ENCODE measurements at regions not wholly inside any gene's neighbourhood (a gene's known extent, or its start where the extent isn't known, plus 50 kb on each side); places are given as distances from the start of the nearest gene placed in this dataset.
"Not testable (repeated sequence)": the region's sequence is repeated elsewhere in the genome, so short reads cannot be mapped to it uniquely, and the experiment has no call there.

DNA sequence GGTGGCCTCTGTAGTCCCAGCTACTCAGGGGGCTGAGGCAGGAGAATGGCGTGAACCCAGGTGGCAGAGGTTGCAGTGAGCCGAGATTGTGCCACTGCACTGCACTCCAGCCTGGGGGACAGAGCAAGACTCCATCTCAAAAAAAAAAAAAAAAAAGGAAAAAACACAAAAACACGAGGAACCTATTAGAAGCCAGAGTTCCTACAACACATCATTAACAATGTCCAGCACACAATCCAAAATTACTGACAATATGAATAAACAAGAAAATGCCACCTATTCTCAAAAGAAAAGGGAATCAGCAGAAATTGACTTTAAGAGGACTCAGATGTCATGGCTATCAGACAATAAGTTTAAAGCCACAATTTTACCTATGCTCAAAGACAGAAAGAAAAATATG, 57.3 kb upstream of the HS3ST3A1 start:
- H3K27me3 ChIP-seq; H3K4me3 ChIP-seq; H3K27ac ChIP-seq; H3K4me1 ChIP-seq; H3K9me3 ChIP-seq (replicated peaks); DNase-seq; H3K36me3 ChIP-seq: not testable (repeated sequence)

DNA sequence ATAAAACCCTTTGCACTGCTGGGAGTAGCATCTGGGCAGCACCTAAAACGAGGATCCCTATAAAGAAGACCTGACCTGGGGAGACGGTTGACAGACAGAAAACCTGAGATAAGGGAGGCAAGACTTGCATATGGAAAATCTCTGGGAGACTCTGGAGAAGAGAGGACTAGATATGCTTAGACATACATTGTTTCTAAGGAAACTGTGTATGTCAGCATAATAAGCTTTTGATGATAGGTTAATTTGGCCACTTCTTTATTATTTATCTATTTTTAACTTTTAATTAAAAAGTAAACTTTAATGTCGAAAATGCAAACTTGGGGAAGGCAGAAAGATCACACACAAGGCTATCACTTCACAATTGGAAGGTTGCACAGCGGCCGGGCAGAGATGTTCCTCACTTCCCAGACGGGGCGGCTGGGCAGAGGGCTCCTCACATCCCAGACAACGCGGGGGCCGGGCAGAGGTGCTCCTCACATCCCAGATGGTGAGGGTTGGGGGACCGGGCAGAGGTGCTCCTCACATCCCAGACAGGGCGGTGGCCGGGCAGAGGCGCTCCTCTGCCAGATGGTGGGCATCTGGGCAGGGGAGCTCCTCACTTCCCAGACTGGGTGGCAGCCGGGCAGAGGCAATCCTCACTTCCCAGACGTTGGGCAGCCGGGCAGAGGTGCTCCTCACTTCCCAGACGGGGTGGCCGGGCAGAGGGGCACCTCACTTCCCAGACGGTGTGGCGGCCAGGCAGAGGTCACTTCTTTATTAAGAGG, 64.3 kb upstream of the HS3ST3A1 start:
- Histone ChIP-seq H3K4me3 (no peak overlapping the region), H3K27ac (no peak overlapping the region), H3K27me3 (no peaks in the 10 kb centered on the region), H3K36me3 (no peaks in the 10 kb centered on the region), H3K9me3 (replicated peaks) (0 out of 2 replicates have a peak, but pooled peaks cover 3% of the 10 kb centered on the region), H3K4me1 (no peaks in the 10 kb centered on the region)
- DNase-seq = no peak

DNA sequence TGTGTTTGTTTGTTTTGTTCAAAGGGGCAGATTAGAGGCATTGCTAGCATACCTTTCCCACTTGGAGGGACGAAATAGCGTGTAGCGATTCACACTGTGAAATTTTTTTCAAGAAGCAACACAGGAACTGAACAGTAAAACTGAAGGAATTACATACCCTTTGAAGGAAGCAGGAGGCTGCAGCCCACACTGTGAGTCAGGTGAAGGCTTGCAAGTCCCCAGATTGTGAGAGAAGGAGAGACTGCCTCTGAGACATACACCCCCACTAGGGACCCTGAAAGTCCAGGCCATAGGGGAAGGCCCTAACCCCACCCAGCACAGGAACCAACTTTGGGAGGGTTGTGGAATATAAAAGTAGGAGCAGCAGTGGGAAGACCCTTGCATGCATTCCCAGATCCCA, 69.6 kb upstream of the HS3ST3A1 start:
- Histone ChIP-seq H3K4me1 (no peaks in the 10 kb centered on the region), H3K4me3 (no peak overlapping the region), H3K36me3 (no peaks in the 10 kb centered on the region), H3K27me3 (no peaks in the 10 kb centered on the region), H3K27ac (no peak overlapping the region), H3K9me3 (replicated peaks) (peaks cover 3% of the 10 kb centered on the region; the same call in 1 of the 2 replicates)
- no peak for DNase-seq

DNA sequence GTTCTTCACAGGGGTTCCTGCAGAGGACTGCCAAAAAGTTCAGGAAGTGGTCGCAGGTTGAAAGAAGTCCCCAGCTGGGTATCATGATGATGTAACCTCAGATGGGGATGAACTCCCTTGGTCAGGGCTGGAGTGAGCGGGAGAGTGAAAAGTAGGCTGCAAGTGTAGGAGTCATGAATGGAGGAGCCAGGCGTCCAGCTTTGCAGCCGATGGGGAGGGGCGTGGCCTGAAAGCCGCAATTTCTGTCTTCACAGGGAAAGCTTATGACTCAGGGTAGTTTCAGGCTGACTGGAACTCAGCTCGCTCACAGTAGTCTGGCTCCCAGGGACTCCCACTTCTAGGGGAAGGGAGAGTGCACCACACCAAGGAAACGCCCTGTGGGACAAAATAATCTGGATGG, 70.0 kb upstream of the HS3ST3A1 start:
- Histone ChIP-seq H3K9me3 (replicated peaks) (peaks cover 3% of the 10 kb centered on the region; the same call in 1 of the 2 replicates), H3K4me3 (no peak overlapping the region), H3K4me1 (no peaks in the 10 kb centered on the region), H3K27ac (no peak overlapping the region), H3K27me3 (no peaks in the 10 kb centered on the region), H3K36me3 (no peaks in the 10 kb centered on the region)
- peak in 1 of 2 experiments; percentile 35 for DNase-seq

DNA sequence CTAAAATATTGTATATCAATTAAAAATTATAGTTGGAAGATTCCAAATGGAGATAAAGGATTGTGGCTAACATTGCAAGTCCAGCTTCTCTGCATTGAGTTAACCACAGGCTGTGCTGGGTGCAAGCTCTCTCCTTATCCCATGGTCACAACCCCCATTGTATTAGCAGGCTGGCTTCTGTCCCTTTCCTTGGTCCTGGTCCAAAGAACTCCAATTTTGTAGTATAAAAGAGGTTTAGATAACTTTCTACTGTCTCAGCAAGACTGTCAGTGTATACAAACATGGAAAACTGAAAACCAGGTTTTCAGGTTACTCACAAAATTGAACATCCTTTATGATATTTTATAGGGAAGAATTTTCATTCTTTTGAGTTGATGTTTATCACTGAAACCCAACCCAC, 76.6 kb upstream of the HS3ST3A1 start:
- no peak overlapping the region for H3K4me3 ChIP-seq
- H3K27ac ChIP-seq = no peak overlapping the region
- no peaks in the 10 kb centered on the region for H3K27me3 ChIP-seq
- H3K4me1 ChIP-seq = no peaks in the 10 kb centered on the region
- no peak for DNase-seq
- H3K36me3 ChIP-seq = no peaks in the 10 kb centered on the region
- no peaks in the 10 kb centered on the region; the same call in 1 of the 2 replicates for H3K9me3 ChIP-seq (replicated peaks)

DNA sequence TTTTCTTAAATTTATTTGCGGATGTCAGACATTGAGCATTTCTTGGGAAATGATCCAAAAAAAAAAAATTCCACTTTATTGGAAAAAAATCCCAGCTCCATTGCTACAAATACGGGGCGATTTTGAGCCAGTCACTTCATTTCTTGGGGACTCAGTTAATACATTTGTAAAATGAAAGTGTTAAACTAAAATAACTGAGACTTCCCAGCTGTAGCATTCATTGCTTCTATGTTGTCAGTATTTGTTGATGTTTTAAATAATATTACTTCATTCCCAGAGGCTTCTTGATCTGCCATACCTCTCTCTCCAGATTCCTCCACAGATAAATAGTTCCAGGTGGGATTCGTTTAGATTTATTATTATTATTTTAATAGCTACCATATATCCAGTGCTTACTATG, 77.1 kb upstream of the HS3ST3A1 start:
- H3K27ac ChIP-seq = no peak overlapping the region
- H3K4me1 ChIP-seq = no peaks in the 10 kb centered on the region
- no peaks in the 10 kb centered on the region for H3K36me3 ChIP-seq
- no peaks in the 10 kb centered on the region for H3K27me3 ChIP-seq
- H3K9me3 ChIP-seq (replicated peaks) = no peaks in the 10 kb centered on the region; the same call in 1 of the 2 replicates
- no peak for DNase-seq
- no peak overlapping the region for H3K4me3 ChIP-seq

DNA sequence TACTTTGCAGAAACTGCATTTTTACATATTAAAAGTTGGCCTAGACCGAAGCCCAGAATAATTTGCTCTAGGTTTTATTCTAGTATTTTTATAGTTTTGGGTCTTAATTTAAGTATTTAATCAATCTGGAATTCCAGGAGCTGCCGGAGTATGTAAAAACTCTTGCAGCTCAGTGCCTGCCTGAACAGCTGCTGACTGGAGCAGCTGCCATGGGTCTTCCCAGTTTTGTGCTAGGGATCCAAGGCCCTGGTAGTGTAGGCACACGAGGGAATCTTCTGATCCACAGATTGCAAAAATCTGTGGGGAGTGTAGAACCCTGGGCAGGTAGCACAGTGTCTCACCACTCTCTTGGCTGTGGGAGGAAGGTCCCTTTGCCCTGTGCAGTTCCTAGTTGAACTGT, 87.0 kb upstream of the HS3ST3A1 start:
- peak; percentile 34 to 51 for DNase-seq
- no peaks in the 10 kb centered on the region for H3K36me3 ChIP-seq
- H3K27ac ChIP-seq = no peak overlapping the region
- no peaks in the 10 kb centered on the region; the same call in 1 of the 2 replicates for H3K4me1 ChIP-seq
- no peaks in the 10 kb centered on the region for H3K9me3 ChIP-seq (replicated peaks)
- H3K27me3 ChIP-seq = peaks cover 6% of the 10 kb centered on the region; the same call in 1 of the 2 replicates
- H3K4me3 ChIP-seq = no peak overlapping the region

DNA sequence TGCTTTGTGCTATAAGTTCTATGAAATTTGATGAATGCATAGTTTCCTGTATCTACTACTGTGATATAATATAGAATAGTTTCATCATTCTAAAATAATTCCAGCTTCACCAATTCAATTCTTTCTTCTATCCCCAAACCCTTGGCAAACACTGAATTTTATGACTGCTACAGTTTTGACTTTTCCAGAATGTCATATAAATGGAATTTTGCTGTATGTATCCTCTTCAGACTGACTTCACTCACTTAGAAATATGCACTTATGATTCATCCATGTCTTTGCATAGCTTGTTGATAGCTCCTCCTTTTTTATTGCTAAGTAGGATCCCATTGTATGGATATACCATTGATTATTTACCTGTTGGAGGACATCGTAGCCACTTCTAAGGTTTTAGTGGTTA, 89.1 kb upstream of the HS3ST3A1 start:
- DNase-seq = no peak

DNA sequence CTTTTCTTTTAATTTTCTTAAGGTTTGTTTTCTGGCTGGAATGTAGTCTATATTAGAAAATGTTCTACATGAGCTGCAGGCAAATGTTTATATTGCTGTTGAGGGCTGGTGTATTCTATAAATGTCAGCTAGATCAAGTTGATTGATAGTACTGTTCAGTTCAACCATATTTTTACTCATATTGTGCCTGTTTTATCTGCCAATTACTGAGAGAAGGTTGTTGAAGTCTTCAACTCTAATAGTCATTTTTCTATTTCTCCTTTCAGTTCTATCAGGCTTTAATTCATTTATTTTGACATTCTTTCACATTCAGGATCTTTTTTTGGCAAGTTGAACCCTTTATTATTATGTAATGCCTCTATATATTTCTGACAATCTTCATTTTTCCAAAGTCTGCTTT, 93.2 kb upstream of the HS3ST3A1 start:
- no peak overlapping the region for H3K4me3 ChIP-seq
- H3K27me3 ChIP-seq = no peaks in the 10 kb centered on the region
- H3K4me1 ChIP-seq = no peaks in the 10 kb centered on the region
- H3K9me3 ChIP-seq (replicated peaks) = 0 out of 2 replicates have a peak, but pooled peaks cover 2% of the 10 kb centered on the region
- no peak for DNase-seq
- no peak overlapping the region for H3K27ac ChIP-seq
- no peaks in the 10 kb centered on the region for H3K36me3 ChIP-seq

More for the DNA sequence above, 89.1 kb upstream of the HS3ST3A1 start:
- H3K4me3 ChIP-seq = no peak overlapping the region
- no peaks in the 10 kb centered on the region for H3K27me3 ChIP-seq
- H3K4me1 ChIP-seq = no peaks in the 10 kb centered on the region
- H3K36me3 ChIP-seq = no peaks in the 10 kb centered on the region
- H3K27ac ChIP-seq = no peak overlapping the region
- H3K9me3 ChIP-seq (replicated peaks) = no peaks in the 10 kb centered on the region

DNA sequence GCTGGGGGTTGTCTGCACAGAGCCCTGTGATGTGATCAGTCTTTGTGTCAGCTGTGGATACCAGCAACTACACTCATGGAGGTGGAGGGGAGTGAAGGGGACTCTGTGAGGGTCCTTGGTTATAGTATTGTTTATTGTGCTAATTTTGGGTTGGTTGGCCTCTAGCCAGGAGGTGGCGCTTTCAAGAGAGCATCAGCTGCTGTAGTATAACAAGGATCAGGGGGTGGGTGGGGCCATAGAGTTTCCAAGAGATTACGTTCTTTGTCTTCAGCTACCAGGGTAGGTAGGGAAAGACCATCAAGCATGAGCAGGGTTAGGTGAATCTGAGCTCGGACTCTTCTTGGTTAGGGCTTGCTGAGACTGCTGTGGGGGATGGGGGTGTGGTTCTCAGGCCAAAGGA, 97.1 kb upstream of the HS3ST3A1 start:
- H3K36me3 ChIP-seq = no peaks in the 10 kb centered on the region
- 0 out of 2 replicates have a peak, but pooled peaks cover 5% of the 10 kb centered on the region for H3K9me3 ChIP-seq (replicated peaks)

DNA sequence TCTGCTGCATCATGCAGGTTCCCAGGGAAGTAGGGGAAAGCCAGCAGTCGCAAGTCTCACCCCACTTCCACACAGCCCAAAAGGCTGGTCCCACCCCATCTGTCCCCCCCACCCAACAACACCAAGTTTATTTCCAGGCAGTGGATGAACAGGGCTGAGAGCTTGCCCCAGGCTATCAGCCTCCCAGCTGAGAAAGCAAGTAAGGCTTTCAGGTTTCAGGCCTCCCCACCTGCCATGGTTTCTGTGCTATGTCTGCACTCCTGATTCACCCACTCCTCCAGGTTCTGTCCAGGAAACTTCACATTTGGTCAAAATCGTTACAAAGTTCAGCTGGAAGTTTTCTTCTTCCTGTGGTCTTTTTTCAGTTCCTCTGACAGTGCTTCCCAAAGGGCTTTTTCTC, 97.5 kb upstream of the HS3ST3A1 start:
- DNase-seq = peak in 1 of 2 experiments; percentile 28
- no peak overlapping the region for H3K4me3 ChIP-seq
- H3K4me1 ChIP-seq = no peaks in the 10 kb centered on the region
- H3K27ac ChIP-seq = no peak overlapping the region
- H3K27me3 ChIP-seq = no peaks in the 10 kb centered on the region
- H3K9me3 ChIP-seq (replicated peaks) = 0 out of 2 replicates have a peak, but pooled peaks cover 5% of the 10 kb centered on the region
- H3K36me3 ChIP-seq = no peaks in the 10 kb centered on the region

More for the DNA sequence above, 97.1 kb upstream of the HS3ST3A1 start:
- DNase-seq = peak; percentile 61 to 74
- Histone ChIP-seq H3K27ac (no peak overlapping the region), H3K4me1 (no peaks in the 10 kb centered on the region), H3K27me3 (no peaks in the 10 kb centered on the region), H3K4me3 (no peak overlapping the region)

DNA sequence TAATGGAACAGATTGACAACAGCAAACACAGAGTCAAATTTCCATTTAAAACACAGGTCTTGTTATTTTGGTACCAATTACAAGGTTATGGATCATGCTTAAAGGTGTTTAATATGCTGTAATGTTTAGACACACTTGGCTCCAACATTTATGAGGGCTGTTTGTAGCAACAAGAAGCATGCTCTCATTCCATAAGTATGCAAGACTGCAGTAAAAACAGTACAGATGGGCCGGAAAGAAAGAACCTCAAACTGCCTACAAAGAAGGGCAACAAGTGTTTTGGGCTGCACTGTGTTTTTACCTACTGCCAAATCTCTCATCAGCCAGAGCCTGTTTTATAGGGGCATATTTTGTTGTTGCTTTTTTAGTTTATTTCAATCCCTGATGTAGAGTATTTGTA, 100.5 kb upstream of the HS3ST3A1 start:
- DNase-seq = no peak

DNA sequence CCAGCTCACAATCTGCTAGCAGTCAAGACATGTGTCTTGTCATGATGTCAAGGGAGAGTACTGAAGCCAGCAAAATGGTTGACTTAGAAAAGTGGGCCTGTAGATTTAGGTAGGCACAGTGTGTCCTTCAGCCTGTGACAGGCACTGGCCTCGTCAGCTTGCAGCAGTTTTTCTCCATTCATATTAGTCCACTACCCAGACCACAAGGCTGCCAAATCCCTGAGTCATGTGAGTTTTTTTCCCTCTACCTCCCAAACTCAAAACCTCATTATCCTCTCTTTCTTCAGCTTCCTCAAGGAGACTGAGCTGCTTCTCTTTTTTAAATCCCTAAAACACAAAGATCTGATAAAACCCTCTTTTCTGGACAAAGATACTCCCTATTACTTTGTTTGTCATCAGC, 102.6 kb upstream of the HS3ST3A1 start:
- Histone ChIP-seq H3K4me1 (0 out of 2 replicates have a peak, but pooled peaks cover 2% of the 10 kb centered on the region), H3K36me3 (no peaks in the 10 kb centered on the region), H3K9me3 (replicated peaks) (0 out of 2 replicates have a peak, but pooled peaks cover 3% of the 10 kb centered on the region), H3K27me3 (no peaks in the 10 kb centered on the region), H3K4me3 (no peak overlapping the region), H3K27ac (no peak overlapping the region)
- peak in 1 of 2 experiments; percentile 28 for DNase-seq

More for the DNA sequence above, 100.5 kb upstream of the HS3ST3A1 start:
- Histone ChIP-seq H3K4me1 (0 out of 2 replicates have a peak, but pooled peaks cover 2% of the 10 kb centered on the region), H3K27me3 (no peaks in the 10 kb centered on the region), H3K27ac (no peak overlapping the region), H3K4me3 (no peak overlapping the region), H3K9me3 (replicated peaks) (0 out of 2 replicates have a peak, but pooled peaks cover 5% of the 10 kb centered on the region), H3K36me3 (no peaks in the 10 kb centered on the region)

DNA sequence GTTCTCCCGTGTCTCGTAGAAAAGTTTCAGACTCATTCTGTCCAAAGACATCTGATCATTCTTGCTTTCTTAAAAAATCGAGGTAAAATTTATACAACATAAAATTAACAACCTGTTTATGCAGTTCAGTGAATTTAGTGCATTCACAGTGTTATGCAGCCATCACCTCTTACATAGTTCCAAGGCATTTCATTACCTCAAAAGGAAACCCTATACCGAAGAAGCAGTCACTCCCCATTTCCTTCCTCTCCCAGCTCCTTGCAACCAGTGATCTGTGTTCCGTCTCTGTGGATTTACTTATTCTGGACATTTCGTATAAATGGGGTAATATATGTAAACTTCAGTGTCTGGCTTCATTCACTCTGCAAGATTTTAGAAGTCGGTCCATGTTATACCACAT, 103.5 kb upstream of the HS3ST3A1 start:
- no peak overlapping the region for H3K27ac ChIP-seq
- 0 out of 2 replicates have a peak, but pooled peaks cover 3% of the 10 kb centered on the region for H3K9me3 ChIP-seq (replicated peaks)
- H3K4me3 ChIP-seq = no peak overlapping the region
- H3K4me1 ChIP-seq = 0 out of 2 replicates have a peak, but pooled peaks cover 2% of the 10 kb centered on the region
- H3K36me3 ChIP-seq = no peaks in the 10 kb centered on the region
- H3K27me3 ChIP-seq = no peaks in the 10 kb centered on the region
- no peak for DNase-seq

DNA sequence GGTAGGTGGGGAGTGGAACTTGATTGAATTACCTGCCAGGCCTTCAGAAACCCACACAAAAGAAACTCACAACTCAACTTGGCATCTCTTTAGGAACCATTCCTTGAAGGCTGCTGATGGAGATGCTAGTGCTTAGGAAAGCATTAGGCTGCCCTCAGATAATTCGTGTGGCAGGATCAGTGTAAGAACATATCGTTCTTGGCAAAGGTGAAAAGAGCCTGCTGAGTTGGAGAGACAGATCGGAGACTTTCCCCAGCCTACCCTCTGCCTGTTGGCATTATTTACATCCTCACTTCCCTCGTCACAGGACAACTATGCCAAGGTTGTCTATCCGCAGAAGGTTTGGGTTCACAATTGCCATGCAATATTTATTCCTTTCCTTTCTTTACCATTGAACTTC, 120.0 kb upstream of the HS3ST3A1 start:
- no peaks in the 10 kb centered on the region for H3K9me3 ChIP-seq (replicated peaks)
- H3K36me3 ChIP-seq = no peaks in the 10 kb centered on the region
- DNase-seq = no peak
- H3K4me3 ChIP-seq = no peak overlapping the region
- no peak overlapping the region for H3K27ac ChIP-seq
- H3K4me1 ChIP-seq = no peaks in the 10 kb centered on the region
- no peaks in the 10 kb centered on the region for H3K27me3 ChIP-seq

Data from SJCRH30 (cell line).